H1 (cell line): ENCODE measurements at regions not wholly inside any gene's neighbourhood (a gene's known extent, or its start where the extent isn't known, plus 50 kb on each side); places are given as distances from the start of the nearest gene placed in this dataset.

ENCODE experiments used
- CTCF ChIA-PET: fragments of 300-600 bp; sonication (Branson Sonifier 250); formaldehyde crosslinking; loops from one replicate; lab custom pipeline; 2021; ENCODE audit not compliant: partially characterized antibody; lab: Charles Lee
- POLR2A ChIA-PET: fragments of 300-600 bp; sonication (Branson Sonifier 250); formaldehyde crosslinking; loops from one replicate; lab custom pipeline; 2021; ENCODE audit warnings: inconsistent platforms; ENCODE audit not compliant: partially characterized antibody; lab: Charles Lee
- DNase-seq, 2 experiments: peaks; one replicate each; pipeline versions ENCODE4 v3.0.0 to v3.0.0-alpha.2; 2010 to 2022; ENCODE audit warnings: low spot score in 2 of 2, low read depth in 1 of 2, mixed read lengths in 1 of 2
- FAIRE-seq: peaks from 2 replicates; lab custom pipeline; 2011; peaks lifted over from hg19 to GRCh38; lab: Jason Lieb, UNC
- H2AFZ ChIP-seq: 2 replicates; pipeline ENCODE4 v1.8.1; 2012; ENCODE audit warnings: low read length, inconsistent platforms
- H2AK5ac ChIP-seq: 2 replicates; pipeline ENCODE4 v1.6.1; 2013; ENCODE audit warnings: low read depth, low read length
- H2BK120ac ChIP-seq: replicated peaks from 2 replicates; pipeline ENCODE3; 2013; ENCODE audit warnings: low read depth, low read length, inconsistent platforms
- H2BK12ac ChIP-seq: 2 replicates; pipeline ENCODE4 v1.6.1; 2013; ENCODE audit warnings: low read depth, low read length
- H2BK15ac ChIP-seq: 2 replicates; pipeline ENCODE4 v1.6.1; 2013; ENCODE audit warnings: low read length
- H2BK20ac ChIP-seq: 2 replicates; pipeline ENCODE4 v1.6.1; 2013; ENCODE audit warnings: low read length
- H2BK5ac ChIP-seq: 2 replicates; pipeline ENCODE4 v1.6.1; 2013; ENCODE audit warnings: low read depth, low read length
- H3K14ac ChIP-seq: 2 replicates; pipeline ENCODE4 v1.6.1; 2013; ENCODE audit warnings: inconsistent platforms; ENCODE audit not compliant: insufficient read length
- H3K18ac ChIP-seq: 2 replicates; pipeline ENCODE4 v1.6.1; 2013; ENCODE audit warnings: low read length; ENCODE audit errors: extremely low read depth
- H3K23ac ChIP-seq: 2 replicates; pipeline ENCODE4 v1.6.1; 2013; ENCODE audit warnings: inconsistent platforms; ENCODE audit not compliant: insufficient read length
- H3K23me2 ChIP-seq: 2 replicates; pipeline ENCODE4 v1.6.1; 2013; ENCODE audit warnings: low read depth, low read length
- H3K27ac ChIP-seq: 2 replicates; pipeline ENCODE4 v1.6.1; 2011; ENCODE audit warnings: low read depth, low read length, inconsistent platforms
- H3K27me3 ChIP-seq, 4 experiments: replicated peaks in 1 of 4; 1 replicate in 1 of 4; 2 replicates in 3 of 4; pipeline versions ENCODE4 v1.6.1 to v1.8.1; 2011 to 2013; ENCODE audit warnings: low read length in 3 of 4, mild to moderate bottlenecking in 3 of 4, inconsistent platforms in 2 of 4, mixed read lengths in 2 of 4, moderate library complexity in 1 of 4; ENCODE audit not compliant: control insufficient read depth in 3 of 4, insufficient read depth in 3 of 4; ENCODE audit errors: extremely low read depth in 1 of 4
- H3K36me3 ChIP-seq, 4 experiments: 2 replicates each; pipeline versions ENCODE4 v1.6.1 to v1.8.1; 2011 to 2013; ENCODE audit warnings: mild to moderate bottlenecking in 4 of 4, low read length in 3 of 4, moderate library complexity in 2 of 4, control low read depth in 1 of 4, inconsistent platforms in 1 of 4; ENCODE audit not compliant: insufficient read depth in 4 of 4, control insufficient read depth in 2 of 4
- H3K4ac ChIP-seq: replicated peaks from 2 replicates; pipeline ENCODE3; 2013; ENCODE audit warnings: low read length, low read depth, mixed read lengths, inconsistent platforms; ENCODE audit not compliant: insufficient read length
- H3K4me1 ChIP-seq, 4 experiments: replicated peaks in 1 of 4; 1 replicate in 1 of 4; 2 replicates in 3 of 4; pipeline versions ENCODE4 v1.6.1 to v1.8.1; 2011 to 2013; ENCODE audit warnings: low read length in 3 of 4, inconsistent platforms in 2 of 4, mixed read lengths in 1 of 4; ENCODE audit not compliant: insufficient read depth in 4 of 4, control insufficient read depth in 3 of 4
- H3K4me2 ChIP-seq, 2 experiments: 2 replicates each; pipeline versions ENCODE4 v1.6.1 to v1.8.1; 2011 to 2013; ENCODE audit warnings: low read depth in 2 of 2, low read length in 2 of 2, control low read depth in 1 of 2, inconsistent platforms in 1 of 2, mild to moderate bottlenecking in 1 of 2; ENCODE audit not compliant: insufficient read depth in 1 of 2
- H3K4me3 ChIP-seq, 4 experiments: fragments of 200-600, 300-600 bp in 1 of 4; sonication (generic), shearing (Covaris generic), sonication (Bioruptor Twin) in 1 of 4; 2 replicates each; pipeline versions ENCODE4 v1.5.1 to v1.8.1; 2011 to 2016; ENCODE audit warnings: low read length in 4 of 4, low read depth in 3 of 4, control low read depth in 2 of 4, inconsistent platforms in 2 of 4, mild to moderate bottlenecking in 2 of 4, mixed read lengths in 1 of 4, moderate library complexity in 1 of 4; ENCODE audit not compliant: insufficient read depth in 2 of 4; ENCODE audit errors: extremely low read depth in 1 of 4
- H3K56ac ChIP-seq: replicated peaks from 2 replicates; pipeline ENCODE3; 2013; ENCODE audit warnings: low read depth, mild to moderate bottlenecking, mixed read lengths, low read length, inconsistent platforms; ENCODE audit not compliant: insufficient read length
- H3K79me1 ChIP-seq: 2 replicates; pipeline ENCODE4 v1.6.1; 2013; ENCODE audit warnings: low read depth, low read length, control low read depth
- H3K79me2 ChIP-seq, 2 experiments: 2 replicates each; pipeline versions ENCODE4 v1.6.1 to v1.8.1; 2012 to 2013; ENCODE audit warnings: low read length in 2 of 2, mild to moderate bottlenecking in 2 of 2, inconsistent platforms in 1 of 2; ENCODE audit not compliant: insufficient read depth in 2 of 2, control insufficient read depth in 1 of 2
- H3K9ac ChIP-seq, 4 experiments: replicated peaks in 1 of 4; 1 replicate in 1 of 4; 2 replicates in 3 of 4; pipeline versions ENCODE4 v1.6.1 to v1.8.1; 2011 to 2013; ENCODE audit warnings: low read depth in 3 of 4, low read length in 3 of 4, control low read depth in 2 of 4, mild to moderate bottlenecking in 2 of 4, moderate library complexity in 2 of 4, inconsistent platforms in 1 of 4; ENCODE audit errors: extremely low read depth in 1 of 4
- H3K9me3 ChIP-seq, 2 experiments: 2 replicates each; pipeline versions ENCODE4 v1.6.1 to v1.8.1; 2012 to 2013; ENCODE audit warnings: mild to moderate bottlenecking in 2 of 2, moderate library complexity in 2 of 2, control low read depth in 1 of 2, inconsistent platforms in 1 of 2, low read depth in 1 of 2, low read length in 1 of 2, mixed read lengths in 1 of 2; ENCODE audit not compliant: insufficient read depth in 2 of 2
- H4K20me1 ChIP-seq, 2 experiments: replicated peaks in 1 of 2; 2 replicates each; pipeline versions ENCODE3 to v1.8.1; 2011 to 2013; ENCODE audit warnings: inconsistent platforms in 2 of 2, low read length in 2 of 2, mild to moderate bottlenecking in 1 of 2; ENCODE audit not compliant: insufficient read depth in 2 of 2, control insufficient read depth in 1 of 2
- H4K5ac ChIP-seq: 2 replicates; pipeline ENCODE4 v1.6.1; 2013; ENCODE audit warnings: low read length, low read depth, mixed read lengths, inconsistent platforms; ENCODE audit not compliant: insufficient read length
- H4K8ac ChIP-seq: 2 replicates; pipeline ENCODE4 v1.8.0; 2013; ENCODE audit warnings: mild to moderate bottlenecking, moderate library complexity, low read length, inconsistent platforms; ENCODE audit not compliant: insufficient read depth; ENCODE audit errors: extremely low read depth
- H4K91ac ChIP-seq: replicated peaks from 2 replicates; pipeline ENCODE3; 2013; ENCODE audit warnings: low read length, mixed read lengths, inconsistent platforms; ENCODE audit not compliant: insufficient read length
- CHD2 ChIP-seq: IDR thresholded peaks from 2 replicates; pipeline ENCODE4 v1.6.1; 2012; ENCODE audit warnings: low read length, improper control_type of control experiment
- CTCF ChIP-seq, 3 experiments: IDR thresholded peaks; 1 replicate in 2 of 3; 2 replicates in 1 of 3; pipeline versions ENCODE4 v1.5.1 to v1.6.1; 2011; ENCODE audit warnings: low read length in 3 of 3, mild to moderate bottlenecking in 3 of 3, inconsistent platforms in 2 of 3, low read depth in 1 of 3, moderate library complexity in 1 of 3; ENCODE audit not compliant: insufficient read depth in 1 of 3; ENCODE audit errors: control extremely low read depth in 1 of 3
- RAD21 ChIP-seq, 2 experiments: IDR thresholded peaks in 1 of 2; conservative IDR thresholded peaks in 1 of 2; 2 replicates each; pipeline ENCODE4 v1.6.1; 2011; ENCODE audit warnings: low read depth in 2 of 2, low read length in 2 of 2, improper control_type of control experiment in 1 of 2, inconsistent platforms in 1 of 2, mild to moderate bottlenecking in 1 of 2, moderate library complexity in 1 of 2
- WGBS, 2 experiments: shearing (Covaris generic) in 1 of 2; methylation state at CpG; one replicate each; pipeline versions ENCODE4 v1.1.6 to v1.1.7; 2013 to 2015; ENCODE audit warnings: low lambda C conversion rate in 2 of 2, mixed read lengths in 2 of 2, inconsistent platforms in 1 of 2, low coverage in 1 of 2, missing lambda C conversion rate in 1 of 2; ENCODE audit not compliant: insufficient replicate concordance in 2 of 2, insufficient coverage in 1 of 2, insufficient read length in 1 of 2; ENCODE audit errors: extremely low coverage in 1 of 2, missing lambda C conversion rate in 1 of 2; 5-methylcytosine and 5-hydroxymethylcytosine counted together

- no peak overlapping the region for H2BK5ac ChIP-seq
- CTCF ChIA-PET: interaction anchor here (0.7 to 4.2 kb wide), 12 partner anchors 8 to 1171 kb away, joined by 3 to 52 read pairs (median 3); no protein-coding TSS in a partner anchor
- no peaks in the 10 kb centered on the region for H3K23me2 ChIP-seq
- H3K27ac ChIP-seq: no peak overlapping the region
- H3K23ac ChIP-seq: no peak overlapping the region
- no peak overlapping the region for H3K4me3 ChIP-seq
- H3K4me1 ChIP-seq: peaks cover 0 to 4% (median 2%) of the 10 kb centered on the region in 4 experiments; a peak in 2 of 7 replicates
- no peak overlapping the region for H2BK120ac ChIP-seq
- H4K20me1 ChIP-seq: no peaks in the 10 kb centered on the region
- H4K91ac ChIP-seq: no peak overlapping the region
- no peaks in the 10 kb centered on the region for H3K27me3 ChIP-seq
- no peak overlapping the region for H3K56ac ChIP-seq
- no peak overlapping the region for H3K14ac ChIP-seq
- H4K5ac ChIP-seq: no peak overlapping the region
- H3K9ac ChIP-seq: no peak overlapping the region
- POLR2A ChIA-PET: no interaction called here
- H3K79me2 ChIP-seq: no peaks in the 10 kb centered on the region
- FAIRE-seq: no peak
- no peak overlapping the region for H3K4ac ChIP-seq
- H2AK5ac ChIP-seq: no peak overlapping the region
- H3K18ac ChIP-seq: no peak overlapping the region
- H2BK12ac ChIP-seq: no peak overlapping the region
- TF ChIP-seq CHD2 (no peak), CTCF (IDR thresholded peaks at IDR 0.05; ENCODE audit: control extremely low read depth in 1 of 3, insufficient read depth in 1 of 3, low read depth in 1 of 3, low read length in 3 of 3) (peak in 2 of 3 experiments; percentile 43 to 50; a peak in 2 of 4 replicates), RAD21 (IDR thresholded peaks at IDR 0.05 in 1 of 2, conservative IDR thresholded peaks at IDR 0.05 in 1 of 2; ENCODE audit: low read depth in 2 of 2, low read length in 2 of 2) (peak; percentile 75 to 89)
- no peaks in the 10 kb centered on the region for H3K36me3 ChIP-seq
- H2BK20ac ChIP-seq: no peak overlapping the region
- no peaks in the 10 kb centered on the region for H3K79me1 ChIP-seq
- H2AFZ ChIP-seq: no peak overlapping the region
- no peak for DNase-seq
- no peaks in the 10 kb centered on the region for H3K9me3 ChIP-seq
- no peak overlapping the region for H2BK15ac ChIP-seq
- 41% methylated on average over 5 of the region's 5 CpGs; no CpG with 5 or more reads in 1 of the 2 experiments for WGBS, 2 experiments
- H3K4me2 ChIP-seq: no peak overlapping the region
- no peak overlapping the region for H4K8ac ChIP-seq
These were observed 95.4 kb downstream of the OGFRL1 start for GRCh38 chr6:71383901-71384489.
